HG03571 (cell line): ENCODE measurements at regions not wholly inside any gene's neighbourhood (a gene's known extent, or its start where the extent isn't known, plus 50 kb on each side); places are given as distances from the start of the nearest gene placed in this dataset.
"Not testable (repeated sequence)": the region's sequence is repeated elsewhere in the genome, so short reads cannot be mapped to it uniquely, and the experiment has no call there.

Experiments used
- ATAC-seq: cut with Tn5 transposase; IDR thresholded peaks from one replicate; pipeline ENCODE4 v1.9.1; 2021; ENCODE audit not compliant: unreplicated experiment

GRCh38 chr1:187942986-187943385 lies 1114.2 kb downstream of the PLA2G4A start:
- ATAC-seq: no peak

DNA sequence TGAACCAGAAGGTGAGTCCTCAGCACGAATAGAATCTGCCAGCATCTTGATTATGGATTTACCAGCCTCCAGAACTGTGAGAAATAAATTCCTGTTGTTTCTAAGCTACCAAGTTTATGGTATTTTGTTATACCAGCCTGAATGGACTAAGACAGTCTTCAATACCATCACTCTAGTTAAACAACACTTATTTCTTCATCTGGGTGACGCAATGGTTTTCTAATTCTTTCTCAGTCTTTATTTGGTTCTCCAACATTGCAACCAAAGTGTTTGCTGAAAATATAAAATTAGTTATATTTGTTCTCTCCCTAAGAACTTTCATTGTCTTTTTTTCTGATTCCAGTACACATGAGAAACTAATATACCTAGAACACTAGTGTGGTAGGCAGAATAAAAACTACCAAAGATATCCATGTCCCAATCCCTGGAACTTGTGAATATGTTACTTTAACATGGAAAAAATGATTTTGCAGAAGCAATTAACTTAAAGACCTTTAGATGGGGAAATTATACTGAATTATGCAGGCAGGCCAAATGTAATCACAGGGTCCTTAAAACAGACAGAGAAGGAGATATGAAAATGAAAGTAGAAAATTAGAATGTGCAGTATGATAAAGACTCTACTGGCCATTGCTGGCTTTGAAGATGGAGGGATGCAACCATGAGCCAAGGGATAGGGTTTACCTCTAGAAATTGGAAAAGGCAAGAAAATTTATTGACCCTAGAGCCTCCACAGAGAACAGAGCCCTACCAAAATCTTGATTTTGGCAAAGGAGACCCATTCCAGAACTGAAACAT lies 1115.1 kb downstream of the PLA2G4A start:
- ATAC-seq: no peak

GRCh38 chr1:187946661-187947060 lies 1117.9 kb downstream of the PLA2G4A start:
- not testable (repeated sequence) for ATAC-seq

GRCh38 chr1:187947359-187947758 lies 1118.6 kb downstream of the PLA2G4A start:
- ATAC-seq: no peak

GRCh38 chr1:187948170-187948794 lies 1119.5 kb downstream of the PLA2G4A start:
- ATAC-seq: no peak

DNA sequence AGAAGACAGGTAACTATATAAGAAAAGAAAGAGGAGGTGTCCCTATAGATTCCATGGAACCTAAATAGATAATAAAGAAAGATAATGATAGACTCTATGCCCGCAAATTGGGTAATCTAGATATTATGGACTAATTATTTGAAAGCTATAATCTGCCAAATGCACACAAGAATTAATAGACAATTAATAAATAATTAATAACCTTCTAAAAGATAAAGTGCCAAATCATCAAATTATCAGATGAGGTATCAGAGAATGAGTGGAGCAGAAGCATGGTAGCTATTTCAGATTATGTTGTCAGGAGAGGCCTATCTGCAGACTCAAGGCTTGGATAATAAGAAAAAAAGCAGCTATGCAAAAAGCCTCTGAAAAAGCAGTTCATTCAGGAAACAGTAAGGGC lies 1120.8 kb downstream of the PLA2G4A start:
- ATAC-seq: no peak

GRCh38 chr1:187951817-187952216 lies 1123.1 kb downstream of the PLA2G4A start:
- no peak for ATAC-seq

DNA sequence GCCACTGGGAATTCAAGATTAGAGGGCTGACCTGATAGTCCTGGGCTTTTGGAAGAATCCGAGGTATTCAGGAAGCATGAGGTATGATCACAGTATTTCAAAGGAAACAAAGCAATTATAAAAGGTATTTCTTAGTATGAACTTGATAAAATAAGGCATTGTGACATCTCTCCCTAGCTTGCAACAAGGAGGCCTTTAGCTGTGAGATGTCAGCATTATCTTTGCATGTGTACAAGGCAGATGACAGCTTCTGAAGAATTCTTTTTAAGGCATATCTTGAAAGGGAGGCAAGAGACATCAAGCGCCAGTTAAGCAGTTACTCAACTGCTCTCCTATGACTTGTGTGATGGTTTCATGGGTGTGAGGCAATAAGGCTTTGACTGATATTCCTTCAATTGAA lies 1123.7 kb downstream of the PLA2G4A start:
- ATAC-seq: no peak

DNA sequence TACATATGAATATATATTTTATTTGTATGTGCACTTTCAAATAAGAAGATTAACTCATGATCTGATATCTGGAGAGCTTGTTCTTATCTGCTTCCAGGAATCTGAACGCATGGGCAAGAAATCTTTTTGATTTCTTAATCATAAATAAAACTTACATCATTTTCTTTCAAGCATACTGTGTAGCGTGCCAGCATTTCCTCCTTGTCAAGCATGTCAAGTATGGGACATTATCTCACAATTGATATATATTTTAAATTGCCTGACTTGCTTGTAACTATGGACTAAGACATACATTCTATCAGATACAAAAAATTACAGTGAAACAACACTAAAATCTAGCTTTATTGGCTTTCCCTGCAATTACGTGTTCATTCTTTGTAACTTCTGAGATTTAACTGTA lies 1128.2 kb downstream of the PLA2G4A start:
- ATAC-seq: no peak

GRCh38 chr1:187958207-187958606 lies 1129.5 kb downstream of the PLA2G4A start:
- no peak for ATAC-seq

DNA sequence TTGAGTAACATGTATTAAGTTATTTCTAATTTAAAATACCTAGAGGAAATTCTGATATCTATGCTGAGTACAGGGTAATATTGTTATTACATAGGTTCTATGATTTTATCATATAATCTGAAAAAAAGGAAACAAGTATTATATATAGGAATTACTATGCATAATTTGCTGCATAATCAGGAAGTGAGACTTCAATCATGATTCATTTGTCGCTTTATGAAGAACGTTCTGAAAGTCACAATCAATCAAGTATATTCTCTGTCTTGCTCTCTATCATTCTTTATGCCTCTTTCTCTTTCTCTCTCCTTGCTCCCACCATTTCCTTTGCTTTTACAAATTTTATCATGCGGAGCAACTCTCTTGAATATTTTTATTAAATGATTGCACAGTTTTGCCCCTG lies 1130.3 kb downstream of the PLA2G4A start:
- ATAC-seq: no peak

DNA sequence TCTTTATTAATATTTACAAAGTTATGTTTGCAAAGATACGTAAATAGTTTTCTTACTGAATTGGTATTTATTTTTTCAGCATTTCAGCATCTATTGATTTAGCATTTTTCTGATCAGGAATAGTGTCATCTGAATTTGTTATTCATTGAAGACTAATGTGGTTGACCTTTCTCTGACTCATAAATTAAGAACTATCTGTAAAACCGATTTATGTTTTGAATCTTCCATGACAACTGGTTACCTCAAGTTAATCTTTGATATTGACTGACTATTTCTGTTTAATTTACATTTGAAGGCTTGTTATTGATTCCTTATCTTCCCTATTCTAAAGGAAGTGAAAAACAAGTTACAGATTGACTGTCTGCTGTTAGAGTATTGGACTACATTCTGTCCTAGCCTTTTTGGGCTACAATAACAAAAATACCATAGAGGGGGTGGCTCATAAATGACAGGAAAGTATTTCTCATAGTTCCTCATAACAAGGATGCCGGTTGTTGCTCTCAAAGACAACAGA lies 1131.4 kb downstream of the PLA2G4A start:
- ATAC-seq: no peak

GRCh38 chr1:187961895-187962294 lies 1133.1 kb downstream of the PLA2G4A start:
- ATAC-seq: no peak

- no peak for ATAC-seq
These were observed 1143.1 kb downstream of the PLA2G4A start for GRCh38 chr1:187971851-187972250.

DNA sequence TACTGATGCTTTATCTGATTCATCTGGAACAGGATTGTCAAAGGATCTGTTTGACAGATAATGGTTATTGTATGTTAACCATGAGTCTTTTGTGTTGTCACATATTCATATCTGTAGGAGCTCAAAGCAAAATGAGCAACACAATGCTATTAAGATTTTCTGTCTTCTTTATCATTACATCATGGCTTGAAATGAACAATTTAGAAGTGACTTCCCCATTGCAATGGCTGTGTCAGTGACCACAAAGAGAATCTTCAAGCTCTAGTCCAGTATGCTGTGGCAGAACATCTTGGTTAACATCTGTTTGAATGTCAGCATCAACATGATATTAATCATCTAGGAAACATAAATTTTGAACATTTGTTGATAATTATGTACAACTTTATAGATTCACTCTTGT lies 1148.5 kb downstream of the PLA2G4A start:
- no peak for ATAC-seq

GRCh38 chr1:187985145-187985896 lies 1156.6 kb downstream of the PLA2G4A start:
- peak; percentile 42 for ATAC-seq

GRCh38 chr1:187985897-187986654 lies 1157.3 kb downstream of the PLA2G4A start:
- ATAC-seq: peak; percentile 87

GRCh38 chr1:187987236-187987776 lies 1158.6 kb downstream of the PLA2G4A start:
- ATAC-seq: no peak

- ATAC-seq: no peak
These were observed 1163.2 kb downstream of the PLA2G4A start for GRCh38 chr1:187991944-187992343.

DNA sequence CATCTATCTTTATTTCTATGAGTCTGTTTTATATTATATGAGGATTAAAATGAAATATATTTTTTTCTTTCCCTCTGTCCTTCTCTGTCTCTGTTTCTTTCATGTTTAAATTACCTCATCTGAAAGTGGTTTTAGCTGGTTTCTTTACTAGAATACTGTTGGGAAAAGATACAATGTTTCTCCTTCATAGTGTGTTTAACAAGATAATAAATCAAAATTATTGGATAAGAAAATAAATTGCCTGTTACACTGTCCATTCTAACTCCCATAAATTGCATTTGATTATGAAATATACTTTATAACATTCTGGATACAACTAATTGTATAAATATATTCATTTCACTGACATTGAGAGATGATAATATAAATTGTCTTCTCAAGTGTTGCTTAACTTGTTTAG lies 1168.0 kb downstream of the PLA2G4A start:
- no peak for ATAC-seq

- no peak for ATAC-seq
These were observed 1171.2 kb downstream of the PLA2G4A start for GRCh38 chr1:187999973-188000372.
